Progenitor cell of endocrine pancreas (in vitro differentiated cells): ENCODE measurements at regions not wholly inside any gene's neighbourhood (a gene's known extent, or its start where the extent isn't known, plus 50 kb on each side); places are given as distances from the start of the nearest gene placed in this dataset.
"Not testable (repeated sequence)": the region's sequence is repeated elsewhere in the genome, so short reads cannot be mapped to it uniquely, and the experiment has no call there.

ENCODE experiments used
- DNase-seq: peaks from one replicate; pipeline ENCODE4 v3.0.0; 2021; ENCODE audit warnings: low spot score; ENCODE audit not compliant: unreplicated experiment
- H3K27ac Mint-ChIP-seq: 2 replicates; pipeline ENCODE4 v1.8.0; 2021; ENCODE audit warnings: mild to moderate bottlenecking, moderate library complexity, mixed read lengths
- H3K27me3 Mint-ChIP-seq: 2 replicates; pipeline ENCODE4 v1.8.0; 2021; ENCODE audit warnings: mixed read lengths
- H3K36me3 Mint-ChIP-seq: 2 replicates; pipeline ENCODE4 v1.8.0; 2022; ENCODE audit warnings: mixed read lengths; ENCODE audit not compliant: insufficient read depth
- H3K4me1 Mint-ChIP-seq: 2 replicates; pipeline ENCODE4 v1.8.0; 2021; ENCODE audit warnings: low read depth, mixed read lengths
- H3K4me3 Mint-ChIP-seq: 2 replicates; pipeline ENCODE4 v1.8.0; 2021; ENCODE audit warnings: low read depth, mild to moderate bottlenecking, moderate library complexity, mixed read lengths
- H3K9me3 Mint-ChIP-seq: 2 replicates; pipeline ENCODE4 v1.8.0; 2021; ENCODE audit warnings: low read depth, mixed read lengths
- TF ChIP-seq, protein P1 (sequence below): fragments of 200-600 bp; sonication (generic); IDR thresholded peaks from one replicate; pipeline ENCODE4 v1.5.0; 2021; ENCODE audit warnings: antibody characterized with exemption, mild to moderate bottlenecking; ENCODE audit not compliant: unreplicated experiment

DNA sequence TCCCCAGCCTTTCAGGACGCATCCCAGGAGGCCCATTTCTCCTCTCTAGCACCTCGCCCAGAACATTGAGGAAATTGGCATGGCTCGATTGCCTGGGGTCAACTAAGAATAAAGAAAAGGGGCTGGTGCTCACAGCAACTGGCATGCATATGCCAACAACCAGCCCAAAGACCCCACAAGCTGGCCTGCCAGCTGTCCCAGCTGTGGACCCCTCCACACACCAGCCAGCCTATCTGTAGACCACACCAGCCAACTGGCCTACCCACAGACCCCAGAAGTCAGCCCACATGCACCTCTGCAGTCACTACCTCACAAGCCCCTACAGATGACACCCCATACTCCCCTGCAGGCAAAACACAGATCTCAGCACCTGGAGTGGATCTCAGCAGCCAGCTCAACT is 123.8 kb upstream of the ID2 start:
- TF ChIP-seq, protein P1, sequence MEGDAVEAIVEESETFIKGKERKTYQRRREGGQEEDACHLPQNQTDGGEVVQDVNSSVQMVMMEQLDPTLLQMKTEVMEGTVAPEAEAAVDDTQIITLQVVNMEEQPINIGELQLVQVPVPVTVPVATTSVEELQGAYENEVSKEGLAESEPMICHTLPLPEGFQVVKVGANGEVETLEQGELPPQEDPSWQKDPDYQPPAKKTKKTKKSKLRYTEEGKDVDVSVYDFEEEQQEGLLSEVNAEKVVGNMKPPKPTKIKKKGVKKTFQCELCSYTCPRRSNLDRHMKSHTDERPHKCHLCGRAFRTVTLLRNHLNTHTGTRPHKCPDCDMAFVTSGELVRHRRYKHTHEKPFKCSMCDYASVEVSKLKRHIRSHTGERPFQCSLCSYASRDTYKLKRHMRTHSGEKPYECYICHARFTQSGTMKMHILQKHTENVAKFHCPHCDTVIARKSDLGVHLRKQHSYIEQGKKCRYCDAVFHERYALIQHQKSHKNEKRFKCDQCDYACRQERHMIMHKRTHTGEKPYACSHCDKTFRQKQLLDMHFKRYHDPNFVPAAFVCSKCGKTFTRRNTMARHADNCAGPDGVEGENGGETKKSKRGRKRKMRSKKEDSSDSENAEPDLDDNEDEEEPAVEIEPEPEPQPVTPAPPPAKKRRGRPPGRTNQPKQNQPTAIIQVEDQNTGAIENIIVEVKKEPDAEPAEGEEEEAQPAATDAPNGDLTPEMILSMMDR: no peak
- Mint-ChIP-seq H3K36me3 (peaks cover 6% of the 10 kb centered on the region), H3K27ac (no peak overlapping the region), H3K27me3 (no peaks in the 10 kb centered on the region), H3K4me3 (no peak overlapping the region), H3K9me3 (peaks cover 36% of the 10 kb centered on the region), H3K4me1 (no peaks in the 10 kb centered on the region)
- DNase-seq: no peak

DNA sequence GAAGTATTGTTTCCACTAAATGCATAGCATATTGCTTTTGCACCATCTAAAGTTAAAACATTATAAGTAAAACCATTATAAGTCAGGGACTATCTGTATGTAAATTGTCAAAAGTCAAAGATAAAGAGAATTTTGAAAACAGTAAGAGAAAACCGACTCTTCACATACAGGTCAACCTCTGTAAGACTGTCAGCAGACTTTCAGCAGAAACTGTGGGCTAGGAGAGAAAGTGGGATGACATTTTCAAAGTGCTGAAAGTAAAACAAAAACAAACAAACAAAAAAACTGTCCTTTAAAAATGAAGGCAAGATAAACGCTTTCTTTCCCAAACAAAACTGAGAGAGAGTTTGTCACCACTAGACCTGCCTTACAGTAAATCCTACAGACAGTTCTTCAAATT is 122.9 kb upstream of the ID2 start:
- Mint-ChIP-seq H3K36me3 (peaks cover 6% of the 10 kb centered on the region), H3K4me3 (no peak overlapping the region), H3K27me3 (no peaks in the 10 kb centered on the region), H3K27ac (no peak overlapping the region), H3K9me3 (peaks cover 36% of the 10 kb centered on the region), H3K4me1 (no peaks in the 10 kb centered on the region)
- TF ChIP-seq, protein P1: no peak
- no peak for DNase-seq

DNA sequence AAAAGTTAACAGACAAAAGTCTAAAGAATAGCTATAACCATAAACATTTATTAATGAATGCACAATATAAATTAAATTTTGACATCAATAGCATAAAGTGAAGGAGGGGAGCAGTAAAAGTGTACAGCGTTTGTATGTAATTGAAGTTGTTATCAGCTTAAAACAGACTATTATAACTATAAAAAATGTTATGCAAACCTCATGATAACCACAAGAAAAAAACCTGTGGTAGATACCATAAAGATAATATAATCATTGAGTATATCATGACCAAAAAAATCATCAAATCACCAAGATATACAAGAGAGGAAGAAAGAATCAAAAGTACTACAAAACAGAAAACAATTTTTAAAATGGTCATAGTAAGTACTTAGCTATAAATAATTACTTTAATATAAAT is 122.1 kb upstream of the ID2 start:
- Mint-ChIP-seq H3K27me3 (peaks cover 1% of the 10 kb centered on the region), H3K4me1 (no peaks in the 10 kb centered on the region), H3K27ac (no peak overlapping the region), H3K9me3 (peaks cover 36% of the 10 kb centered on the region), H3K36me3 (peaks cover 6% of the 10 kb centered on the region), H3K4me3 (no peak overlapping the region)
- TF ChIP-seq, protein P1: no peak
- no peak for DNase-seq

DNA sequence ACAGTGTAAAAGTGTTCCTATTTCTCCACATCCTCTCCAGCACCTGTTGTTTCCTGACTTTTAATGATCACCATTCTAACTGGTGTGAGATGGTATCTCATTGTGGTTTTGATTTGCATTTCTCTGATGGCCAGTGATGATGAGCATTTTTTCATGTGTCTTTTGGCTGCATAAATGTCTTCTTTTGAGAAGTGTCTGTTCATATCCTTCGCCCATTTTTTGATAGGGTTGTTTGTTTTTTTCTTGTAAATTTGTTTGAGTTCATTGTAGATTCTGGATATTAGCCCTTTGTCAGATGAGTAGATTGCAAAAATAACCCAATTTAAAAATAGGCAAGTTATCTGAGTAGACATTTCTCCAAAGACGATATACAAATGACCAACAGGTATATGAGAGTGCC is 120.2 kb upstream of the ID2 start:
- not testable (repeated sequence) for H3K4me1 Mint-ChIP-seq, H3K27ac Mint-ChIP-seq, H3K36me3 Mint-ChIP-seq, DNase-seq, H3K27me3 Mint-ChIP-seq, H3K4me3 Mint-ChIP-seq
- peaks cover 32% of the 10 kb centered on the region for H3K9me3 Mint-ChIP-seq

DNA sequence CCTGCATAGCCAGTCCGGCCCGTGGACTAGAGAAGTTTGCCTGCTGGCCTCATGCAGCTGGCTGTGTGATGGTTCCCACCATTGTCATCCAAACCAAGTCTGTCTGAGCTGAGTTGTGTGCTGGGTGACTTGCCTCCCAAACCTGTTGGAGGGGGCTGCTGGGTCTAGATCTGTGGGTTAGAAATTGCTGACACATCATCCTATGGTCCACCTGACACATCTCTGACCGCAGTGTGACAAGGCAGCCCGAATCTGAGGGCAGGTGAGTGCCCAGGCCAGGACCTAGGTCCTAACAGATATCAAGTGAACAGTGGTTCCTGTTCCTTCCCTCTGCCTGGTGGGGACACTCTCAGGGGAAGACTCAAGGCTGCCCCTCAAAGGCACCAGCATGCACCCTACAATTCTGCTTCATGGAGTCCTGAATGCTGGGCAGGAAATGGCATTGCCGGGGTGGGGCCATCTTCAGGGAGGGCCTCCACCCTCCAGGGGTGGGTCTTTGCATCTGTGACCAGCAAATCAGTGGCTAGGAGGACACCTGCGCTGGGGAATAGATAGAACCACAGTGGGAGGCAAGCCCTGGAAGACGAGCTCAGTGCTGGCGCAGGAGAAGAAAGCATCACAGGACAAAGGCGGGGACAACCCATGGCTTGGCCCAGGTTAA is 117.9 kb upstream of the ID2 start:
- Mint-ChIP-seq H3K9me3 (peaks cover 23% of the 10 kb centered on the region), H3K27me3 (peaks cover 8% of the 10 kb centered on the region), H3K36me3 (peaks cover 4% of the 10 kb centered on the region), H3K4me3 (no peak overlapping the region), H3K27ac (no peak overlapping the region), H3K4me1 (peaks cover 8% of the 10 kb centered on the region)
- TF ChIP-seq, protein P1: no peak
- DNase-seq: no peak

DNA sequence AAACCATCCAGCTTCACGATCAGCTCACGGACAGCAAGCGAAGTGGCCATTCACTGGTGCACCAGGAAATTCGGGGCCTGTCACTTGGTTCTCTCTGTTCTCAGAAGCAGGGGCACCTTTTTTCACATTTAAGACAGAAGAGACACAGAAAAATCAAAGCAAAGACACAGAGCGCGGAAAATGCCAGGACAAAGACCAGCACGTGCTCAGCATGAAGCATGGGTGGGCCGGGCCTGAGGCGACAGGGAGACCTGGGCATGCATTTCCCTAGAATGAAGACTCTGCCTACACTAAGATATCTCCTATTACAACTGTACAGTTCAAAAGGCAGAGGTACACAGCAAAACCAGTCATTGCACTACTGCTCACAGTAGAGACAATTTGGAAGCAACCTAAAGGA is 117.4 kb upstream of the ID2 start:
- no peak for DNase-seq
- Mint-ChIP-seq H3K27me3 (peaks cover 8% of the 10 kb centered on the region), H3K4me3 (no peak overlapping the region), H3K36me3 (peaks cover 4% of the 10 kb centered on the region), H3K4me1 (peaks cover 8% of the 10 kb centered on the region), H3K9me3 (peaks cover 18% of the 10 kb centered on the region), H3K27ac (no peak overlapping the region)
- TF ChIP-seq, protein P1: no peak
